Testis (tissue), 2 donors: ENCODE measurements at regions not wholly inside any gene's neighbourhood (a gene's known extent, or its start where the extent isn't known, plus 50 kb on each side); places are given as distances from the start of the nearest gene placed in this dataset.
"Not testable (repeated sequence)": the region's sequence is repeated elsewhere in the genome, so short reads cannot be mapped to it uniquely, and the experiment has no call there.

Source experiments
- POLR2A ChIP-seq: fragments of 450-650 bp; IDR thresholded peaks from one replicate; pipeline ENCODE4 v1.6.1; 2017; ENCODE audit warnings: antibody characterized with exemption, mild to moderate bottlenecking, moderate library complexity
- TF ChIP-seq, protein P1 (sequence below), 3 experiments: fragments of 450-650 bp in 2 of 3; fragments of 200-600 bp in 1 of 3; sonication (generic) in 1 of 3; IDR thresholded peaks; one replicate each; pipeline ENCODE4 v1.5.1; 2016 to 2019; ENCODE audit warnings: antibody characterized with exemption in 3 of 3, mild to moderate bottlenecking in 2 of 3, moderate library complexity in 1 of 3

DNA sequence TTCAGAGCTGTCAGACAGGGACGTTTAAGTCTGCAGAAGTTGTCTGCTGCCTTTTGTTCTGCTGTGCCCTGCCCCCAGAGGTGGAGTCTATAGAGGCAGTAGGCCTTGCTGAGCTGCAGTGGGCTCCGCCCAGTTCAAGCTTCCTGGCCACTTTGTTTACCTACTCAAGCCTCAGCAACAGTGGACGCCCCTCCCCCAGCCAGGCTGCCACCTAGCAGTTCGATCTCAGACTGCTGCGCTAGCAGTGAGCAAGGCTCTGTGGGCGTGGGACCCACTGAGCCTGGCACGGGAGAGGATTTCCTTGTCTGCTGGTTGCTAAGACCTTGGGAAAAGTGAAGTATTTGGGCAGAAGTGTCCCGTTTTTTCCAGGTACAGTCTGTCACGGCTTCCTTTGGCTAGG, 59.6 kb upstream of the SMARCAD1 start:
- not testable (repeated sequence) for TF ChIP-seq POLR2A
- TF ChIP-seq, protein P1, sequence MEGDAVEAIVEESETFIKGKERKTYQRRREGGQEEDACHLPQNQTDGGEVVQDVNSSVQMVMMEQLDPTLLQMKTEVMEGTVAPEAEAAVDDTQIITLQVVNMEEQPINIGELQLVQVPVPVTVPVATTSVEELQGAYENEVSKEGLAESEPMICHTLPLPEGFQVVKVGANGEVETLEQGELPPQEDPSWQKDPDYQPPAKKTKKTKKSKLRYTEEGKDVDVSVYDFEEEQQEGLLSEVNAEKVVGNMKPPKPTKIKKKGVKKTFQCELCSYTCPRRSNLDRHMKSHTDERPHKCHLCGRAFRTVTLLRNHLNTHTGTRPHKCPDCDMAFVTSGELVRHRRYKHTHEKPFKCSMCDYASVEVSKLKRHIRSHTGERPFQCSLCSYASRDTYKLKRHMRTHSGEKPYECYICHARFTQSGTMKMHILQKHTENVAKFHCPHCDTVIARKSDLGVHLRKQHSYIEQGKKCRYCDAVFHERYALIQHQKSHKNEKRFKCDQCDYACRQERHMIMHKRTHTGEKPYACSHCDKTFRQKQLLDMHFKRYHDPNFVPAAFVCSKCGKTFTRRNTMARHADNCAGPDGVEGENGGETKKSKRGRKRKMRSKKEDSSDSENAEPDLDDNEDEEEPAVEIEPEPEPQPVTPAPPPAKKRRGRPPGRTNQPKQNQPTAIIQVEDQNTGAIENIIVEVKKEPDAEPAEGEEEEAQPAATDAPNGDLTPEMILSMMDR (IDR thresholded peaks at IDR 0.05): not testable (repeated sequence)
